SK-N-SH treated with all-trans-retinoic acid at 6 μM for 48 hours (cell line): ENCODE measurements at regions not wholly inside any gene's neighbourhood (a gene's known extent, or its start where the extent isn't known, plus 50 kb on each side); places are given as distances from the start of the nearest gene placed in this dataset.

Source experiments
- ATAC-seq: fragments of 200-7000 bp; cut with Tn5 transposase; 3 replicates; pipeline ENCODE4 v1.9.1; 2020; ENCODE audit warnings: mild to moderate bottlenecking, moderate library complexity
- ARNTL ChIP-seq: fragments of 450-650 bp; formaldehyde crosslinking; IDR thresholded peaks from 2 replicates; pipeline ENCODE4 v1.5.0; 2020; ENCODE audit warnings: low read depth, mild to moderate bottlenecking, moderate library complexity, borderline replicate concordance
- BACH2 ChIP-seq: fragments of 250-450 bp; sonication (Bioruptor Pico); IDR thresholded peaks from 2 replicates; pipeline ENCODE4 v1.9.0; 2021; ENCODE audit warnings: mild to moderate bottlenecking, borderline replicate concordance
- CSDC2 ChIP-seq: fragments of 250-450 bp; sonication (Bioruptor Pico); IDR thresholded peaks from 2 replicates; pipeline ENCODE4 v1.5.0; 2020; ENCODE audit warnings: mild to moderate bottlenecking, moderate library complexity
- ESRRG ChIP-seq: fragments of 250-450 bp; sonication (Bioruptor Pico); IDR thresholded peaks from 2 replicates; pipeline ENCODE4 v1.6.1; 2021; ENCODE audit warnings: mild to moderate bottlenecking
- GLIS3 ChIP-seq: fragments of 250-450 bp; sonication (Bioruptor Pico); IDR thresholded peaks from 2 replicates; pipeline ENCODE4 v1.5.0; 2020; ENCODE audit warnings: mild to moderate bottlenecking, moderate library complexity
- ISL1 ChIP-seq: fragments of 250-450 bp; sonication (Bioruptor Pico); IDR thresholded peaks from 2 replicates; pipeline ENCODE4 v2.1.2; 2022; ENCODE audit warnings: mild to moderate bottlenecking, moderate library complexity
- OSR1 ChIP-seq: fragments of 250-450 bp; sonication (Bioruptor Pico); IDR thresholded peaks from 2 replicates; pipeline ENCODE4 v1.8.0; 2022; ENCODE audit warnings: moderate library complexity, mild to moderate bottlenecking, inconsistent platforms
- POU6F1 ChIP-seq: fragments of 250-450 bp; sonication (Bioruptor Pico); IDR thresholded peaks from 2 replicates; pipeline ENCODE4 v1.8.0; 2021; ENCODE audit warnings: low read depth, mild to moderate bottlenecking, moderate library complexity, borderline replicate concordance
- PPARA ChIP-seq: fragments of 250-450 bp; sonication (Bioruptor Pico); IDR thresholded peaks from 2 replicates; pipeline ENCODE4 v1.5.0; 2020; ENCODE audit warnings: mild to moderate bottlenecking, borderline replicate concordance
- RARB ChIP-seq: fragments of 250-450 bp; sonication (Bioruptor Pico); IDR thresholded peaks from 2 replicates; pipeline ENCODE4 v1.8.0; 2021; ENCODE audit warnings: mild to moderate bottlenecking, moderate library complexity
- SNAI2 ChIP-seq: fragments of 250-450 bp; sonication (Bioruptor Pico); IDR thresholded peaks from 2 replicates; pipeline ENCODE4 v1.5.0; 2020; ENCODE audit warnings: mild to moderate bottlenecking, moderate library complexity
- TCF4 ChIP-seq: fragments of 250-450 bp; sonication (Bioruptor Pico); IDR thresholded peaks from 2 replicates; pipeline ENCODE4 v1.8.0; 2021; ENCODE audit warnings: mild to moderate bottlenecking, moderate library complexity, borderline replicate concordance
- TOX ChIP-seq: fragments of 250-450 bp; sonication (Bioruptor Pico); IDR thresholded peaks from 2 replicates; pipeline ENCODE4 v1.8.0; 2021; ENCODE audit warnings: mild to moderate bottlenecking, moderate library complexity, borderline replicate concordance
- ZC3H10 ChIP-seq: fragments of 250-450 bp; sonication (Bioruptor Pico); IDR thresholded peaks from 2 replicates; pipeline ENCODE4 v1.5.1; 2021; ENCODE audit warnings: mild to moderate bottlenecking, moderate library complexity
- ZFP3 ChIP-seq: fragments of 250-450 bp; sonication (Bioruptor Pico); IDR thresholded peaks from 2 replicates; pipeline ENCODE4 v1.5.0; 2020; ENCODE audit warnings: mild to moderate bottlenecking, moderate library complexity
- ZFP30 ChIP-seq: fragments of 450-650 bp; formaldehyde crosslinking; IDR thresholded peaks from 2 replicates; pipeline ENCODE4 v1.5.0; 2022; ENCODE audit warnings: mild to moderate bottlenecking, moderate library complexity
- ZNF565 ChIP-seq: fragments of 450-650 bp; formaldehyde crosslinking; conservative IDR thresholded peaks from 2 replicates; pipeline ENCODE4 v1.5.0; 2020; ENCODE audit warnings: low read depth, mild to moderate bottlenecking, moderate library complexity
- ZNF70 ChIP-seq: fragments of 450-650 bp; formaldehyde crosslinking; IDR thresholded peaks from 2 replicates; pipeline ENCODE4 v1.5.0; 2020; ENCODE audit warnings: mild to moderate bottlenecking, moderate library complexity
- ZNF8 ChIP-seq: fragments of 450-650 bp; formaldehyde crosslinking; IDR thresholded peaks from 2 replicates; pipeline ENCODE4 v1.5.0; 2020; ENCODE audit warnings: mild to moderate bottlenecking, moderate library complexity
- TF ChIP-seq, protein P1 (sequence below): fragments of 250-450 bp; sonication (Bioruptor Pico); IDR thresholded peaks from 2 replicates; pipeline ENCODE4 v1.8.0; 2020; ENCODE audit warnings: mild to moderate bottlenecking, moderate library complexity, borderline replicate concordance
- TF ChIP-seq, protein P2 (sequence below): fragments of 250-450 bp; sonication (Bioruptor Pico); IDR thresholded peaks from 2 replicates; pipeline ENCODE4 v1.5.1; 2020; ENCODE audit warnings: low read depth, mild to moderate bottlenecking, moderate library complexity
- TF ChIP-seq, protein P3 (sequence below): fragments of 250-450 bp; sonication (Bioruptor Pico); IDR thresholded peaks from 2 replicates; pipeline ENCODE4 v1.5.0; 2020; ENCODE audit warnings: mild to moderate bottlenecking, moderate library complexity
- TF ChIP-seq, protein P4 (sequence below): fragments of 250-450 bp; sonication (Bioruptor Pico); IDR thresholded peaks from 2 replicates; pipeline ENCODE4 v1.5.1; 2021; ENCODE audit warnings: mild to moderate bottlenecking, moderate library complexity

- TF ChIP-seq, protein P1, sequence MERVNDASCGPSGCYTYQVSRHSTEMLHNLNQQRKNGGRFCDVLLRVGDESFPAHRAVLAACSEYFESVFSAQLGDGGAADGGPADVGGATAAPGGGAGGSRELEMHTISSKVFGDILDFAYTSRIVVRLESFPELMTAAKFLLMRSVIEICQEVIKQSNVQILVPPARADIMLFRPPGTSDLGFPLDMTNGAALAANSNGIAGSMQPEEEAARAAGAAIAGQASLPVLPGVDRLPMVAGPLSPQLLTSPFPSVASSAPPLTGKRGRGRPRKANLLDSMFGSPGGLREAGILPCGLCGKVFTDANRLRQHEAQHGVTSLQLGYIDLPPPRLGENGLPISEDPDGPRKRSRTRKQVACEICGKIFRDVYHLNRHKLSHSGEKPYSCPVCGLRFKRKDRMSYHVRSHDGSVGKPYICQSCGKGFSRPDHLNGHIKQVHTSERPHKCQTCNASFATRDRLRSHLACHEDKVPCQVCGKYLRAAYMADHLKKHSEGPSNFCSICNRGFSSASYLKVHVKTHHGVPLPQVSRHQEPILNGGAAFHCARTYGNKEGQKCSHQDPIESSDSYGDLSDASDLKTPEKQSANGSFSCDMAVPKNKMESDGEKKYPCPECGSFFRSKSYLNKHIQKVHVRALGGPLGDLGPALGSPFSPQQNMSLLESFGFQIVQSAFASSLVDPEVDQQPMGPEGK = no peak
- TF ChIP-seq RARB (no peak), ARNTL (CRISPR knock-in tag) (no peak), ZNF70 (CRISPR knock-in tag) (no peak), PPARA (CRISPR knock-in tag) (no peak), GLIS3 (no peak)
Measured at GRCh38 chr4:171719691-171720090, 93.5 kb upstream of the GALNTL6 start (continued).

GRCh38 chr4:171718665-171719064 lies 94.5 kb upstream of the GALNTL6 start:
- no peak for ATAC-seq
- no peak for TF ChIP-seq PPARA (CRISPR knock-in tag)
- TF ChIP-seq CSDC2 (CRISPR knock-in tag) = no peak
- TF ChIP-seq ARNTL (CRISPR knock-in tag) = no peak
- no peak for TF ChIP-seq GLIS3
- no peak for TF ChIP-seq ISL1 (CRISPR knock-in tag)
- no peak for TF ChIP-seq ZFP3 (CRISPR knock-in tag)
- no peak for TF ChIP-seq TCF4 (CRISPR knock-in tag)
- TF ChIP-seq, protein P2, sequence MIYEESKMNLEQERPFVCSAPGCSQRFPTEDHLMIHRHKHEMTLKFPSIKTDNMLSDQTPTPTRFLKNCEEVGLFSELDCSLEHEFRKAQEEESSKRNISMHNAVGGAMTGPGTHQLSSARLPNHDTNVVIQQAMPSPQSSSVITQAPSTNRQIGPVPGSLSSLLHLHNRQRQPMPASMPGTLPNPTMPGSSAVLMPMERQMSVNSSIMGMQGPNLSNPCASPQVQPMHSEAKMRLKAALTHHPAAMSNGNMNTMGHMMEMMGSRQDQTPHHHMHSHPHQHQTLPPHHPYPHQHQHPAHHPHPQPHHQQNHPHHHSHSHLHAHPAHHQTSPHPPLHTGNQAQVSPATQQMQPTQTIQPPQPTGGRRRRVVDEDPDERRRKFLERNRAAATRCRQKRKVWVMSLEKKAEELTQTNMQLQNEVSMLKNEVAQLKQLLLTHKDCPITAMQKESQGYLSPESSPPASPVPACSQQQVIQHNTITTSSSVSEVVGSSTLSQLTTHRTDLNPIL (CRISPR knock-in tag) = no peak
- no peak for TF ChIP-seq ZNF565
- no peak for TF ChIP-seq ZNF70 (CRISPR knock-in tag)
- TF ChIP-seq RARB = no peak
- no peak for TF ChIP-seq BACH2
- TF ChIP-seq POU6F1 (CRISPR knock-in tag) = no peak
- TF ChIP-seq ESRRG (CRISPR knock-in tag) = no peak
- TF ChIP-seq ZFP30 = no peak
- TF ChIP-seq, protein P3, sequence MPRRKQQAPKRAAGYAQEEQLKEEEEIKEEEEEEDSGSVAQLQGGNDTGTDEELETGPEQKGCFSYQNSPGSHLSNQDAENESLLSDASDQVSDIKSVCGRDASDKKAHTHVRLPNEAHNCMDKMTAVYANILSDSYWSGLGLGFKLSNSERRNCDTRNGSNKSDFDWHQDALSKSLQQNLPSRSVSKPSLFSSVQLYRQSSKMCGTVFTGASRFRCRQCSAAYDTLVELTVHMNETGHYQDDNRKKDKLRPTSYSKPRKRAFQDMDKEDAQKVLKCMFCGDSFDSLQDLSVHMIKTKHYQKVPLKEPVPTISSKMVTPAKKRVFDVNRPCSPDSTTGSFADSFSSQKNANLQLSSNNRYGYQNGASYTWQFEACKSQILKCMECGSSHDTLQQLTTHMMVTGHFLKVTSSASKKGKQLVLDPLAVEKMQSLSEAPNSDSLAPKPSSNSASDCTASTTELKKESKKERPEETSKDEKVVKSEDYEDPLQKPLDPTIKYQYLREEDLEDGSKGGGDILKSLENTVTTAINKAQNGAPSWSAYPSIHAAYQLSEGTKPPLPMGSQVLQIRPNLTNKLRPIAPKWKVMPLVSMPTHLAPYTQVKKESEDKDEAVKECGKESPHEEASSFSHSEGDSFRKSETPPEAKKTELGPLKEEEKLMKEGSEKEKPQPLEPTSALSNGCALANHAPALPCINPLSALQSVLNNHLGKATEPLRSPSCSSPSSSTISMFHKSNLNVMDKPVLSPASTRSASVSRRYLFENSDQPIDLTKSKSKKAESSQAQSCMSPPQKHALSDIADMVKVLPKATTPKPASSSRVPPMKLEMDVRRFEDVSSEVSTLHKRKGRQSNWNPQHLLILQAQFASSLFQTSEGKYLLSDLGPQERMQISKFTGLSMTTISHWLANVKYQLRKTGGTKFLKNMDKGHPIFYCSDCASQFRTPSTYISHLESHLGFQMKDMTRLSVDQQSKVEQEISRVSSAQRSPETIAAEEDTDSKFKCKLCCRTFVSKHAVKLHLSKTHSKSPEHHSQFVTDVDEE (CRISPR knock-in tag) = no peak
- no peak for TF ChIP-seq SNAI2 (CRISPR knock-in tag)
- no peak for TF ChIP-seq OSR1 (CRISPR knock-in tag)
- TF ChIP-seq ZNF8 (CRISPR knock-in tag) = no peak
- TF ChIP-seq TOX = no peak

GRCh38 chr4:171718069-171718468 lies 95.1 kb upstream of the GALNTL6 start:
- no peak for TF ChIP-seq ZNF70 (CRISPR knock-in tag)
- no peak for TF ChIP-seq ZFP30
- TF ChIP-seq RARB = no peak
- no peak for TF ChIP-seq ZC3H10 (CRISPR knock-in tag)
- no peak for TF ChIP-seq ESRRG (CRISPR knock-in tag)
- TF ChIP-seq TOX = no peak
- no peak for TF ChIP-seq GLIS3
- no peak for TF ChIP-seq PPARA (CRISPR knock-in tag)
- TF ChIP-seq BACH2 = no peak
- TF ChIP-seq OSR1 (CRISPR knock-in tag) = no peak
- no peak for TF ChIP-seq SNAI2 (CRISPR knock-in tag)
- ATAC-seq = no peak

GRCh38 chr4:171717231-171717741 lies 95.9 kb upstream of the GALNTL6 start:
- ATAC-seq = no peak
- no peak for TF ChIP-seq ARNTL (CRISPR knock-in tag)
- TF ChIP-seq ZNF70 (CRISPR knock-in tag) = no peak
- TF ChIP-seq ZC3H10 (CRISPR knock-in tag) = no peak
- TF ChIP-seq CSDC2 (CRISPR knock-in tag) = no peak
- no peak for TF ChIP-seq ISL1 (CRISPR knock-in tag)
- TF ChIP-seq ZNF8 (CRISPR knock-in tag) = no peak
- TF ChIP-seq, protein P4, sequence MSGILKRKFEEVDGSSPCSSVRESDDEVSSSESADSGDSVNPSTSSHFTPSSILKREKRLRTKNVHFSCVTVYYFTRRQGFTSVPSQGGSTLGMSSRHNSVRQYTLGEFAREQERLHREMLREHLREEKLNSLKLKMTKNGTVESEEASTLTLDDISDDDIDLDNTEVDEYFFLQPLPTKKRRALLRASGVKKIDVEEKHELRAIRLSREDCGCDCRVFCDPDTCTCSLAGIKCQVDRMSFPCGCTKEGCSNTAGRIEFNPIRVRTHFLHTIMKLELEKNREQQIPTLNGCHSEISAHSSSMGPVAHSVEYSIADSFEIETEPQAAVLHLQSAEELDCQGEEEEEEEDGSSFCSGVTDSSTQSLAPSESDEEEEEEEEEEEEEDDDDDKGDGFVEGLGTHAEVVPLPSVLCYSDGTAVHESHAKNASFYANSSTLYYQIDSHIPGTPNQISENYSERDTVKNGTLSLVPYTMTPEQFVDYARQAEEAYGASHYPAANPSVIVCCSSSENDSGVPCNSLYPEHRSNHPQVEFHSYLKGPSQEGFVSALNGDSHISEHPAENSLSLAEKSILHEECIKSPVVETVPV (CRISPR knock-in tag) = no peak
- no peak for TF ChIP-seq GLIS3
- no peak for TF ChIP-seq POU6F1 (CRISPR knock-in tag)
- TF ChIP-seq ZNF565 = no peak
- no peak for TF ChIP-seq ZFP30
- no peak for TF ChIP-seq PPARA (CRISPR knock-in tag)
- TF ChIP-seq, all 23 proteins: peak for 0
